H1 (cell line): ENCODE measurements at regions not wholly inside any gene's neighbourhood (a gene's known extent, or its start where the extent isn't known, plus 50 kb on each side); places are given as distances from the start of the nearest gene placed in this dataset.

Experiments
- CBX5 ChIP-seq: fragments of 300-800, 300-1000 bp; sonication (generic); IDR thresholded peaks from 2 replicates; pipeline ENCODE4 v1.7.1; 2016; ENCODE audit warnings: antibody characterized with exemption, low read length, low read depth
- CHD2 ChIP-seq: IDR thresholded peaks from 2 replicates; pipeline ENCODE4 v1.6.1; 2012; ENCODE audit warnings: low read length, improper control_type of control experiment
- CREB1 ChIP-seq: IDR thresholded peaks from 2 replicates; pipeline ENCODE4 v1.6.1; 2012; ENCODE audit warnings: inconsistent platforms
- JUND ChIP-seq: IDR thresholded peaks from 2 replicates; pipeline ENCODE4 v1.6.1; 2011; ENCODE audit warnings: mild to moderate bottlenecking, improper control_type of control experiment, low read length
- KDM5A ChIP-seq: fragments of 200-600 bp; IDR thresholded peaks from 2 replicates; pipeline ENCODE4 v1.7.1; 2012; ENCODE audit warnings: mild to moderate bottlenecking, low read length, inconsistent platforms, mixed read lengths
- POLR2A ChIP-seq, 2 experiments: IDR thresholded peaks; 1 replicate in 1 of 2; 2 replicates in 1 of 2; pipeline ENCODE4 v1.6.1; 2011; ENCODE audit warnings: low read depth in 2 of 2, low read length in 2 of 2, mild to moderate bottlenecking in 2 of 2; ENCODE audit errors: control extremely low read depth in 1 of 2
- POU5F1 ChIP-seq: IDR thresholded peaks from 2 replicates; pipeline ENCODE4 v1.6.1; 2011; ENCODE audit warnings: low read depth, mild to moderate bottlenecking, low read length, moderate library complexity
- SP4 ChIP-seq: IDR thresholded peaks from 2 replicates; pipeline ENCODE4 v1.6.1; 2012; ENCODE audit warnings: low read length, inconsistent platforms
- TCF12 ChIP-seq: IDR thresholded peaks from 2 replicates; pipeline ENCODE4 v1.6.1; 2011; ENCODE audit warnings: low read depth, mild to moderate bottlenecking, low read length
- TEAD4 ChIP-seq: IDR thresholded peaks from 2 replicates; pipeline ENCODE4 v1.6.1; 2012; ENCODE audit warnings: low read depth, low read length, inconsistent platforms, mixed read lengths
- TF ChIP-seq, protein P1 (sequence below): IDR thresholded peaks from 2 replicates; pipeline ENCODE4 v1.6.1; 2012; ENCODE audit warnings: inconsistent platforms
- TF ChIP-seq, protein P2 (sequence below): IDR thresholded peaks from 2 replicates; pipeline ENCODE4 v1.6.1; 2012; ENCODE audit warnings: inconsistent platforms

GRCh38 chr13:33349986-33350826, 64.7 kb upstream of the STARD13 start (continued):
- TF ChIP-seq SP4 (no peak), TCF12 (no peak), POU5F1 (no peak), POLR2A (IDR thresholded peaks at IDR 0.05; ENCODE audit: control extremely low read depth in 1 of 2, low read depth in 2 of 2, low read length in 2 of 2) (no peak), TEAD4 (no peak), CREB1 (no peak), CBX5 (no peak), JUND (no peak), CHD2 (no peak), KDM5A (no peak)
- TF ChIP-seq, protein P1, sequence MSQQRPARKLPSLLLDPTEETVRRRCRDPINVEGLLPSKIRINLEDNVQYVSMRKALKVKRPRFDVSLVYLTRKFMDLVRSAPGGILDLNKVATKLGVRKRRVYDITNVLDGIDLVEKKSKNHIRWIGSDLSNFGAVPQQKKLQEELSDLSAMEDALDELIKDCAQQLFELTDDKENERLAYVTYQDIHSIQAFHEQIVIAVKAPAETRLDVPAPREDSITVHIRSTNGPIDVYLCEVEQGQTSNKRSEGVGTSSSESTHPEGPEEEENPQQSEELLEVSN: no peak
- TF ChIP-seq, protein P2, sequence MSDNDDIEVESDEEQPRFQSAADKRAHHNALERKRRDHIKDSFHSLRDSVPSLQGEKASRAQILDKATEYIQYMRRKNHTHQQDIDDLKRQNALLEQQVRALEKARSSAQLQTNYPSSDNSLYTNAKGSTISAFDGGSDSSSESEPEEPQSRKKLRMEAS: 0 out of 2 replicates have a peak, but pooled peaks have one; percentile 14
